ENCODE measurements at regions not wholly inside any gene's neighbourhood (a gene's known extent, or its start where the extent isn't known, plus 50 kb on each side); places are given as distances from the start of the nearest gene placed in this dataset.
"Not testable (repeated sequence)": the region's sequence is repeated elsewhere in the genome, so short reads cannot be mapped to it uniquely, and the experiment has no call there.

GRCh38 chr10:114752570-114752969 lies 69.0 kb upstream of the FHIP2A start:
- H3K36me3 Mint-ChIP-seq; H3K9me3 Mint-ChIP-seq (ENCODE audit: low read depth); H3K4me1 Mint-ChIP-seq (ENCODE audit: low read depth): not testable (repeated sequence)

GRCh38 chr10:114753126-114753525 lies 68.5 kb upstream of the FHIP2A start:
- Mint-ChIP-seq H3K9me3 (ENCODE audit: low read depth) (no peaks in the 10 kb centered on the region), H3K27ac (no peak overlapping the region), H3K36me3 (peaks cover 2% of the 10 kb centered on the region), H3K27me3 (peaks cover 6% of the 10 kb centered on the region), H3K4me3 (no peak overlapping the region), H3K4me1 (ENCODE audit: low read depth) (no peaks in the 10 kb centered on the region)

More at GRCh38 chr10:114752570-114752969, 69.0 kb upstream of the FHIP2A start:
- H3K27me3 Mint-ChIP-seq, H3K4me3 Mint-ChIP-seq, H3K27ac Mint-ChIP-seq: not testable (repeated sequence)

- Mint-ChIP-seq H3K4me1 (ENCODE audit: low read depth) (no peaks in the 10 kb centered on the region), H3K9me3 (ENCODE audit: low read depth) (no peaks in the 10 kb centered on the region), H3K36me3 (peaks cover 2% of the 10 kb centered on the region), H3K27ac (no peak overlapping the region), H3K27me3 (peaks cover 4% of the 10 kb centered on the region), H3K4me3 (no peak overlapping the region)
Measured at GRCh38 chr10:114754445-114755320, 66.9 kb upstream of the FHIP2A start.

GRCh38 chr10:114755537-114755936 lies 66.0 kb upstream of the FHIP2A start:
- Mint-ChIP-seq H3K27me3 (peaks cover 6% of the 10 kb centered on the region), H3K4me1 (ENCODE audit: low read depth) (no peaks in the 10 kb centered on the region), H3K9me3 (ENCODE audit: low read depth) (no peaks in the 10 kb centered on the region), H3K4me3 (no peak overlapping the region), H3K36me3 (peaks cover 2% of the 10 kb centered on the region), H3K27ac (no peak overlapping the region)

- H3K4me1 Mint-ChIP-seq (ENCODE audit: low read depth): no peaks in the 10 kb centered on the region
- H3K4me3 Mint-ChIP-seq: no peak overlapping the region
- no peak overlapping the region for H3K27ac Mint-ChIP-seq
- H3K9me3 Mint-ChIP-seq (ENCODE audit: low read depth): no peaks in the 10 kb centered on the region
- H3K36me3 Mint-ChIP-seq: no peaks in the 10 kb centered on the region
- peaks cover 7% of the 10 kb centered on the region for H3K27me3 Mint-ChIP-seq
Measured at GRCh38 chr10:114758331-114758730, 63.2 kb upstream of the FHIP2A start.

GRCh38 chr10:114761205-114762193 lies 60.1 kb upstream of the FHIP2A start:
- H3K4me1 Mint-ChIP-seq (ENCODE audit: low read depth): no peaks in the 10 kb centered on the region
- no peaks in the 10 kb centered on the region for H3K9me3 Mint-ChIP-seq (ENCODE audit: low read depth)
- peaks cover 18% of the 10 kb centered on the region for H3K27me3 Mint-ChIP-seq
- no peaks in the 10 kb centered on the region for H3K36me3 Mint-ChIP-seq
- H3K27ac Mint-ChIP-seq: no peak overlapping the region
- no peak overlapping the region for H3K4me3 Mint-ChIP-seq

- peaks cover 2% of the 10 kb centered on the region for H3K36me3 Mint-ChIP-seq
- peaks cover 24% of the 10 kb centered on the region for H3K27me3 Mint-ChIP-seq
- H3K4me3 Mint-ChIP-seq: no peak overlapping the region
- H3K4me1 Mint-ChIP-seq (ENCODE audit: low read depth): peaks cover 10% of the 10 kb centered on the region
- H3K27ac Mint-ChIP-seq: no peak overlapping the region
- no peaks in the 10 kb centered on the region for H3K9me3 Mint-ChIP-seq (ENCODE audit: low read depth)
Measured at GRCh38 chr10:114762811-114763210, 58.8 kb upstream of the FHIP2A start.

- peaks cover 24% of the 10 kb centered on the region for H3K27me3 Mint-ChIP-seq
- peaks cover 12% of the 10 kb centered on the region for H3K4me1 Mint-ChIP-seq (ENCODE audit: low read depth)
- no peaks in the 10 kb centered on the region for H3K9me3 Mint-ChIP-seq (ENCODE audit: low read depth)
- no peak overlapping the region for H3K27ac Mint-ChIP-seq
- H3K36me3 Mint-ChIP-seq: peaks cover 2% of the 10 kb centered on the region
- H3K4me3 Mint-ChIP-seq: no peak overlapping the region
Measured at GRCh38 chr10:114764656-114765055, 56.9 kb upstream of the FHIP2A start.

- peak overlapping the region; percentile 73 for H3K4me3 Mint-ChIP-seq
- peaks cover 12% of the 10 kb centered on the region for H3K4me1 Mint-ChIP-seq (ENCODE audit: low read depth)
- H3K9me3 Mint-ChIP-seq (ENCODE audit: low read depth): no peaks in the 10 kb centered on the region
- H3K27me3 Mint-ChIP-seq: peaks cover 26% of the 10 kb centered on the region
- H3K36me3 Mint-ChIP-seq: peaks cover 2% of the 10 kb centered on the region
- no peak overlapping the region for H3K27ac Mint-ChIP-seq
Measured at GRCh38 chr10:114766470-114766869, 55.1 kb upstream of the FHIP2A start.

- Mint-ChIP-seq H3K4me3 (peak overlapping the region; percentile 86), H3K27ac (peak overlapping the region; percentile 50), H3K4me1 (ENCODE audit: low read depth) (peaks cover 12% of the 10 kb centered on the region), H3K27me3 (peaks cover 26% of the 10 kb centered on the region), H3K9me3 (ENCODE audit: low read depth) (no peaks in the 10 kb centered on the region), H3K36me3 (peaks cover 2% of the 10 kb centered on the region)
Measured at GRCh38 chr10:114767101-114767985, 54.2 kb upstream of the FHIP2A start.

- Mint-ChIP-seq H3K27ac (no peak overlapping the region), H3K4me3 (peak overlapping the region; percentile 76), H3K4me1 (ENCODE audit: low read depth) (peaks cover 12% of the 10 kb centered on the region), H3K9me3 (ENCODE audit: low read depth) (no peaks in the 10 kb centered on the region), H3K27me3 (peaks cover 22% of the 10 kb centered on the region), H3K36me3 (peaks cover 2% of the 10 kb centered on the region)
Measured at GRCh38 chr10:114767986-114768821, 53.4 kb upstream of the FHIP2A start.

GRCh38 chr10:114770009-114770408 lies 51.6 kb upstream of the FHIP2A start:
- Mint-ChIP-seq H3K27ac (no peak overlapping the region), H3K27me3 (peaks cover 15% of the 10 kb centered on the region), H3K4me1 (ENCODE audit: low read depth) (peaks cover 12% of the 10 kb centered on the region), H3K36me3 (peaks cover 2% of the 10 kb centered on the region), H3K4me3 (no peak overlapping the region), H3K9me3 (ENCODE audit: low read depth) (no peaks in the 10 kb centered on the region)

- H3K36me3 Mint-ChIP-seq: peaks cover 2% of the 10 kb centered on the region
- H3K27me3 Mint-ChIP-seq: peaks cover 11% of the 10 kb centered on the region
Measured at GRCh38 chr10:114771157-114771556, 50.4 kb upstream of the FHIP2A start.

More at GRCh38 chr10:114771157-114771556, 50.4 kb upstream of the FHIP2A start:
- no peak overlapping the region for H3K27ac Mint-ChIP-seq
- H3K9me3 Mint-ChIP-seq (ENCODE audit: low read depth): no peaks in the 10 kb centered on the region
- peaks cover 12% of the 10 kb centered on the region for H3K4me1 Mint-ChIP-seq (ENCODE audit: low read depth)
- no peak overlapping the region for H3K4me3 Mint-ChIP-seq
